Mesenchymal stem cell (in vitro differentiated cells and primary cell): ENCODE measurements at regions not wholly inside any gene's neighbourhood (a gene's known extent, or its start where the extent isn't known, plus 50 kb on each side); places are given as distances from the start of the nearest gene placed in this dataset.
A peak's percentile ranks its signal among the peaks of the same experiment; 100 is the strongest.

Experiments used
- DNase-seq: peaks from one replicate; pipeline ENCODE4 v3.0.0-alpha.2; 2013
- H2AFZ ChIP-seq: one replicate; pipeline ENCODE4 v1.6.1; 2013; ENCODE audit warnings: low read depth, mild to moderate bottlenecking, control low read depth, inconsistent platforms, low read length, moderate library complexity
- H2AK5ac ChIP-seq: 2 replicates; pipeline ENCODE4 v1.6.1; 2013; ENCODE audit warnings: low read length, moderate library complexity, mild to moderate bottlenecking, inconsistent platforms; ENCODE audit not compliant: severe bottlenecking
- H2BK120ac ChIP-seq: one replicate; pipeline ENCODE4 v1.6.1; 2013; ENCODE audit warnings: low read depth, mild to moderate bottlenecking, inconsistent platforms, low read length, moderate library complexity
- H2BK12ac ChIP-seq, 2 experiments: one replicate each; pipeline ENCODE4 v1.6.1; 2013; ENCODE audit warnings: inconsistent platforms in 2 of 2, low read length in 2 of 2, mild to moderate bottlenecking in 2 of 2, moderate library complexity in 2 of 2, control low read depth in 1 of 2
- H2BK15ac ChIP-seq: one replicate; pipeline ENCODE4 v1.6.1; 2013; ENCODE audit warnings: mild to moderate bottlenecking, low read depth, inconsistent platforms; ENCODE audit not compliant: poor library complexity, severe bottlenecking
- H2BK5ac ChIP-seq: 2 replicates; pipeline ENCODE4 v1.6.1; 2013; ENCODE audit warnings: low read depth, mild to moderate bottlenecking, low read length, control low read depth, inconsistent platforms; ENCODE audit not compliant: poor library complexity, severe bottlenecking
- H3K14ac ChIP-seq, 2 experiments: one replicate each; pipeline ENCODE4 v1.6.1; 2013; ENCODE audit warnings: inconsistent platforms in 2 of 2, low read length in 2 of 2, control low read depth in 1 of 2, mild to moderate bottlenecking in 1 of 2, moderate library complexity in 1 of 2
- H3K18ac ChIP-seq, 2 experiments: one replicate each; pipeline ENCODE4 v1.6.1; 2013; ENCODE audit warnings: inconsistent platforms in 2 of 2, low read length in 2 of 2, control low read depth in 1 of 2, low read depth in 1 of 2, mild to moderate bottlenecking in 1 of 2
- H3K23ac ChIP-seq, 2 experiments: one replicate each; pipeline ENCODE4 v1.6.1; 2013; ENCODE audit warnings: inconsistent platforms in 2 of 2, low read length in 2 of 2, mild to moderate bottlenecking in 2 of 2, moderate library complexity in 2 of 2, control low read depth in 1 of 2
- H3K27ac ChIP-seq: 2 replicates; pipeline ENCODE4 v1.5.1; 2013; ENCODE audit warnings: mild to moderate bottlenecking, moderate library complexity, low read length, control low read depth, inconsistent platforms; ENCODE audit not compliant: poor library complexity, severe bottlenecking
- H3K27me3 ChIP-seq, 2 experiments: 2 replicates each; pipeline versions ENCODE4 v1.6.1 to v1.7.0; 2013; ENCODE audit warnings: low read length in 2 of 2, mild to moderate bottlenecking in 2 of 2, moderate library complexity in 2 of 2, control low read depth in 1 of 2, inconsistent platforms in 1 of 2; ENCODE audit not compliant: control insufficient read depth in 1 of 2, insufficient read depth in 1 of 2
- H3K36me3 ChIP-seq, 2 experiments: 2 replicates each; pipeline versions ENCODE4 v1.6.1 to v1.7.0; 2013; ENCODE audit warnings: low read length in 2 of 2, control low read depth in 1 of 2, inconsistent platforms in 1 of 2, low read depth in 1 of 2, mild to moderate bottlenecking in 1 of 2; ENCODE audit not compliant: insufficient read depth in 2 of 2, control insufficient read depth in 1 of 2
- H3K4ac ChIP-seq, 2 experiments: one replicate each; pipeline ENCODE4 v1.6.1; 2013; ENCODE audit warnings: inconsistent platforms in 2 of 2, low read length in 2 of 2, mild to moderate bottlenecking in 2 of 2, moderate library complexity in 2 of 2, control low read depth in 1 of 2, low read depth in 1 of 2
- H3K4me1 ChIP-seq: 2 replicates; pipeline ENCODE4 v1.6.1; 2013; ENCODE audit warnings: low read depth, low read length, control low read depth; ENCODE audit not compliant: control insufficient read depth, insufficient read depth
- H3K4me2 ChIP-seq: 2 replicates; pipeline ENCODE4 v1.6.1; 2013; ENCODE audit warnings: low read length, mild to moderate bottlenecking, inconsistent platforms; ENCODE audit not compliant: poor library complexity, severe bottlenecking
- H3K4me3 ChIP-seq, 2 experiments: 2 replicates each; pipeline versions ENCODE4 v1.5.1 to v1.7.0; 2013; ENCODE audit warnings: low read length in 2 of 2, mild to moderate bottlenecking in 2 of 2, control low read depth in 1 of 2, low read depth in 1 of 2; ENCODE audit not compliant: insufficient read depth in 1 of 2
- H3K79me1 ChIP-seq: replicated peaks from 2 replicates; pipeline ENCODE4 v1.6.1; 2013; ENCODE audit warnings: mild to moderate bottlenecking, control low read depth, low read length, inconsistent platforms; ENCODE audit not compliant: poor library complexity, severe bottlenecking
- H3K9ac ChIP-seq: 2 replicates; pipeline ENCODE4 v1.7.0; 2013; ENCODE audit warnings: mild to moderate bottlenecking, low read length, moderate library complexity
- H3K9me3 ChIP-seq: 2 replicates; pipeline ENCODE4 v1.7.0; 2013; ENCODE audit warnings: mild to moderate bottlenecking, low read length; ENCODE audit not compliant: control insufficient read depth
- H4K8ac ChIP-seq: one replicate; pipeline ENCODE4 v1.6.1; 2013; ENCODE audit warnings: inconsistent platforms, mild to moderate bottlenecking, low read length, moderate library complexity
- H4K91ac ChIP-seq: one replicate; pipeline ENCODE4 v1.6.1; 2013; ENCODE audit warnings: mild to moderate bottlenecking, low read length, inconsistent platforms
- WGBS: methylation state at CpG from one replicate; pipeline ENCODE4 v1.1.7; 2013; ENCODE audit warnings: mixed read lengths; 5-methylcytosine and 5-hydroxymethylcytosine counted together

- H3K79me1 ChIP-seq = no peaks in the 10 kb centered on the region
- no peak overlapping the region for H3K27ac ChIP-seq
- H2BK15ac ChIP-seq = no peak overlapping the region
- no peak overlapping the region for H4K8ac ChIP-seq
- DNase-seq = no peak
- H3K9ac ChIP-seq = no peak overlapping the region
- H3K14ac ChIP-seq = no peak overlapping the region
- H2AK5ac ChIP-seq = no peak overlapping the region
- no peak overlapping the region for H3K23ac ChIP-seq
- no peaks in the 10 kb centered on the region for H3K4me1 ChIP-seq
- no peak overlapping the region for H2AFZ ChIP-seq
- no peaks in the 10 kb centered on the region for H3K36me3 ChIP-seq
- H3K18ac ChIP-seq = no peak overlapping the region
- no peak overlapping the region for H3K4me2 ChIP-seq
- H2BK5ac ChIP-seq = no peak overlapping the region
- no peak overlapping the region for H3K4ac ChIP-seq
- H3K4me3 ChIP-seq = no peak overlapping the region
- H2BK120ac ChIP-seq = no peak overlapping the region
- H3K27me3 ChIP-seq = no peaks in the 10 kb centered on the region
- no peak overlapping the region for H2BK12ac ChIP-seq
- H3K9me3 ChIP-seq = no peaks in the 10 kb centered on the region
- H4K91ac ChIP-seq = no peak overlapping the region
These were observed 650.0 kb downstream of the UTRN start for GRCh38 chr6:144935181-144935580.

GRCh38 chr6:144935661-144936060, 650.5 kb downstream of the UTRN start:
- no peaks in the 10 kb centered on the region for H3K27me3 ChIP-seq
- H3K9ac ChIP-seq = no peak overlapping the region
- H3K4me1 ChIP-seq = no peaks in the 10 kb centered on the region
- no peak overlapping the region for H2AK5ac ChIP-seq
- H3K9me3 ChIP-seq = no peaks in the 10 kb centered on the region
- H3K4ac ChIP-seq = no peak overlapping the region
- H3K79me1 ChIP-seq = no peaks in the 10 kb centered on the region
- no peak for DNase-seq
- H3K36me3 ChIP-seq = no peaks in the 10 kb centered on the region
- no peak overlapping the region for H2BK12ac ChIP-seq
- H3K27ac ChIP-seq = no peak overlapping the region
- no peak overlapping the region for H3K14ac ChIP-seq
- no peak overlapping the region for H2BK120ac ChIP-seq
- no peak overlapping the region for H4K91ac ChIP-seq
- no CpG with 5 or more reads among the region's 1 CpG for WGBS
- no peak overlapping the region for H2AFZ ChIP-seq
- H3K18ac ChIP-seq = no peak overlapping the region
- no peak overlapping the region for H3K4me3 ChIP-seq
- H3K4me2 ChIP-seq = no peak overlapping the region
- H2BK15ac ChIP-seq = no peak overlapping the region
- no peak overlapping the region for H4K8ac ChIP-seq
- no peak overlapping the region for H3K23ac ChIP-seq
- H2BK5ac ChIP-seq = no peak overlapping the region

GRCh38 chr6:144936764-144937163, 651.6 kb downstream of the UTRN start:
- H2AK5ac ChIP-seq = no peak overlapping the region
- no peaks in the 10 kb centered on the region for H3K9me3 ChIP-seq
- no peak overlapping the region for H4K8ac ChIP-seq
- peak overlapping the region; percentile 17 for H3K9ac ChIP-seq
- no peaks in the 10 kb centered on the region for H3K79me1 ChIP-seq
- H3K18ac ChIP-seq = no peak overlapping the region
- no peaks in the 10 kb centered on the region for H3K27me3 ChIP-seq
- H3K23ac ChIP-seq = no peak overlapping the region
- no peak overlapping the region for H2BK15ac ChIP-seq
- H2BK5ac ChIP-seq = no peak overlapping the region
- no peak overlapping the region for H2BK120ac ChIP-seq
- no peaks in the 10 kb centered on the region for H3K4me1 ChIP-seq
- no peak overlapping the region for H3K27ac ChIP-seq
- no peak overlapping the region for H2BK12ac ChIP-seq
- H3K4me2 ChIP-seq = no peak overlapping the region
- DNase-seq = no peak
- no peak overlapping the region for H3K4ac ChIP-seq
- H3K36me3 ChIP-seq = no peaks in the 10 kb centered on the region
- WGBS = 76% methylated on average over 2 of the region's 2 CpGs
- no peak overlapping the region for H3K4me3 ChIP-seq
- no peak overlapping the region for H3K14ac ChIP-seq
- no peak overlapping the region for H2AFZ ChIP-seq
- H4K91ac ChIP-seq = no peak overlapping the region

GRCh38 chr6:144939921-144940320, 654.8 kb downstream of the UTRN start:
- Histone ChIP-seq H3K4me2 (no peak overlapping the region), H3K4me1 (no peaks in the 10 kb centered on the region), H3K27ac (no peak overlapping the region), H2BK5ac (no peak overlapping the region), H3K4me3 (no peak overlapping the region), H3K9ac (peak overlapping the region; percentile 26), H4K8ac (no peak overlapping the region), H3K23ac (no peak overlapping the region), H4K91ac (no peak overlapping the region), H3K27me3 (no peaks in the 10 kb centered on the region), H2BK12ac (no peak overlapping the region), H2BK120ac (no peak overlapping the region), H3K9me3 (no peaks in the 10 kb centered on the region), H3K79me1 (no peaks in the 10 kb centered on the region), H3K14ac (no peak overlapping the region), H3K36me3 (no peaks in the 10 kb centered on the region), H2AFZ (no peak overlapping the region), H2AK5ac (no peak overlapping the region), H3K18ac (no peak overlapping the region), H3K4ac (no peak overlapping the region), H2BK15ac (no peak overlapping the region)
- 90% methylated on average over 1 of the region's 1 CpG for WGBS
- DNase-seq = no peak
